Activated CD8-positive, alpha-beta T cell treated with anti-CD3 and anti-CD28 coated beads for 36 hours (primary cell): ENCODE measurements at regions not wholly inside any gene's neighbourhood (a gene's known extent, or its start where the extent isn't known, plus 50 kb on each side); places are given as distances from the start of the nearest gene placed in this dataset.
A peak's percentile ranks its signal among the peaks of the same experiment; 100 is the strongest.

ENCODE experiments used
- ATAC-seq: fragments of 200-7000 bp; cut with Tn5 transposase; one replicate; pipeline ENCODE4 v1.10.0; 2021; ENCODE audit warnings: mild to moderate bottlenecking, moderate library complexity
- CTCF ChIA-PET: fragments of 350-600 bp; sonication (Branson Sonifier 250); formaldehyde crosslinking; loops from one replicate; lab custom pipeline; 2021; ENCODE audit warnings: antibody characterized with exemption; lab: Charles Lee
- POLR2A ChIA-PET: fragments of 350-600 bp; sonication (Branson Sonifier 250); formaldehyde crosslinking; loops from one replicate; lab custom pipeline; 2021; ENCODE audit warnings: antibody characterized with exemption; lab: Charles Lee
- DNase-seq: peaks from one replicate; pipeline ENCODE4 v3.0.0-alpha.2; 2020
- H3K27ac Mint-ChIP-seq: one replicate; pipeline ENCODE4 v1.8.0; 2021; ENCODE audit warnings: mild to moderate bottlenecking, mixed read lengths
- H3K27me3 Mint-ChIP-seq: one replicate; pipeline ENCODE4 v1.8.0; 2021; ENCODE audit warnings: mixed read lengths
- H3K36me3 Mint-ChIP-seq: one replicate; pipeline ENCODE4 v1.8.0; 2021; ENCODE audit warnings: low read depth, mixed read lengths
- H3K4me1 Mint-ChIP-seq: one replicate; pipeline ENCODE4 v1.8.0; 2021; ENCODE audit warnings: low read depth, mixed read lengths
- H3K4me3 Mint-ChIP-seq: one replicate; pipeline ENCODE4 v1.8.0; 2021; ENCODE audit warnings: mild to moderate bottlenecking, moderate library complexity, mixed read lengths
- H3K9me3 Mint-ChIP-seq: one replicate; pipeline ENCODE4 v1.8.0; 2021; ENCODE audit warnings: mixed read lengths
- intact Hi-C: fragments of 100-400 bp; cut with micrococcal nuclease; formaldehyde crosslinking; loops from one replicate; pipeline ENCODE4 v1.10.0; 2022
- TF ChIP-seq, protein P1 (sequence below): fragments of 200-600 bp; IDR thresholded peaks from one replicate; pipeline ENCODE4 v1.8.0; 2022; ENCODE audit warnings: antibody characterized with exemption, mild to moderate bottlenecking

DNA sequence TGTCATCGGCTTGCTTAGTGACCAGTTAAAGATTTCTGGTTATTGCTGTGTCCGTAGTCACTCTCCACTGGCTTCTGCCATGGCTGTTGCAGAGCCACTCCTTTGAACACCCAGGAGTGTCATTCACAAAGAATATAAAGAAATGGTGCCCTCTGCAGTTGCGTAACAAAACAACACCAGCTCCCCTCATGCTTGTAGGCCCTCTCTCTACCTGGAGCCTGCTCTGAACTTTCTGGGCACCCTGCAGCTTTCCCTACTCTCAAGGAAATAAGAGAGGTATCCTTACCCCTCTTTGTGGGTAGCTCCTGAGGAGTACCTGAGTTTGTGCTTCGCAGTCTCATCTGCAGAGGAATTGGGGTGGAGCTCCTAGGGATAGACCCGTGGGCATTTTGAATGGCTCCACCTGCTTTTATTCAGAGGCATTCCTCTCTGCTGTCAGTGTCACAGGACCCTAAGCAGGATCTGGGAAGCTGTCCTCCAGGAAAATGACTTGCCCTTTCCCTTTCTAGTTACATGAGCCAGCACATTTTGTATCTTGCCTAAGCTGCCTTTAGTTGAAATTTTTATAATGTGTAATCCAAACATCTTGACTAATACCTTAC, 97.2 kb upstream of the TMEM260 start:
- peak; percentile 27 for DNase-seq

DNA sequence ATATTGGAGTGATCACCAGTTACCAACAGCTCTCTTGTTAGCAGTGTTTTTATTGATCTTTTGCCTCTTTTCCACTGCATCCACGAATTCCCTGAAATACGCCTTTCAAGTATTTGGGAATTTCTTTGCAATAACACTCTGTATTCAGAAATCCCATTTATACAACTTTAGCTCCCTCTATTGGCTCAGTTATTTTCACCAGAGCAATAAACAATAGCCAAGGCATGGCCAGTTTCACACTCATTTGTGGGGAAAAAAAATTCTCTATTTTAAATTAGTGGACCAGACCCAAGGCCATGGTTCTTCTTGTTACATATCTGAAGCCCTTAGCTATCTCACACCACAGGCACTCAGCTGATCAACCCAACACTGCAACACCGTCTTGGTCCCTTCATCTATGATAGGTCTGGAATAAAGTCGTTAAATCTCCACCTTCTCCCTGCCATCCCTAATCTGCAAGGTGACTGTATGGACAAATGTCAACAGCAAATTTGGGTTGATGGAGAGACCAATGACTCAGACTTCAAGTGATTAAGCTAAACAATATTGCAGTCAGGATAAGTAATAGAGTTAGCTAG, 92.4 kb upstream of the TMEM260 start:
- ATAC-seq (no peak), DNase-seq (no peak)
- Mint-ChIP-seq H3K4me3 (no peak overlapping the region), H3K9me3 (no peaks in the 10 kb centered on the region), H3K4me1 (peaks cover 10% of the 10 kb centered on the region), H3K27me3 (peaks cover 6% of the 10 kb centered on the region), H3K27ac (no peak overlapping the region), H3K36me3 (no peaks in the 10 kb centered on the region)
- POLR2A ChIA-PET: no interaction called here
- CTCF ChIA-PET: interaction anchor here (0.7 to 1.1 kb wide), 2 partner anchors 13 to 621 kb away, joined by 3 to 6 read pairs; no protein-coding TSS in a partner anchor
- intact Hi-C loops: no loop called here
- TF ChIP-seq, protein P1, sequence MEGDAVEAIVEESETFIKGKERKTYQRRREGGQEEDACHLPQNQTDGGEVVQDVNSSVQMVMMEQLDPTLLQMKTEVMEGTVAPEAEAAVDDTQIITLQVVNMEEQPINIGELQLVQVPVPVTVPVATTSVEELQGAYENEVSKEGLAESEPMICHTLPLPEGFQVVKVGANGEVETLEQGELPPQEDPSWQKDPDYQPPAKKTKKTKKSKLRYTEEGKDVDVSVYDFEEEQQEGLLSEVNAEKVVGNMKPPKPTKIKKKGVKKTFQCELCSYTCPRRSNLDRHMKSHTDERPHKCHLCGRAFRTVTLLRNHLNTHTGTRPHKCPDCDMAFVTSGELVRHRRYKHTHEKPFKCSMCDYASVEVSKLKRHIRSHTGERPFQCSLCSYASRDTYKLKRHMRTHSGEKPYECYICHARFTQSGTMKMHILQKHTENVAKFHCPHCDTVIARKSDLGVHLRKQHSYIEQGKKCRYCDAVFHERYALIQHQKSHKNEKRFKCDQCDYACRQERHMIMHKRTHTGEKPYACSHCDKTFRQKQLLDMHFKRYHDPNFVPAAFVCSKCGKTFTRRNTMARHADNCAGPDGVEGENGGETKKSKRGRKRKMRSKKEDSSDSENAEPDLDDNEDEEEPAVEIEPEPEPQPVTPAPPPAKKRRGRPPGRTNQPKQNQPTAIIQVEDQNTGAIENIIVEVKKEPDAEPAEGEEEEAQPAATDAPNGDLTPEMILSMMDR: no peak

More for the DNA sequence above, 97.2 kb upstream of the TMEM260 start:
- Mint-ChIP-seq H3K4me3 (no peak overlapping the region), H3K27me3 (peaks cover 4% of the 10 kb centered on the region), H3K4me1 (no peaks in the 10 kb centered on the region), H3K27ac (no peak overlapping the region), H3K9me3 (no peaks in the 10 kb centered on the region), H3K36me3 (no peaks in the 10 kb centered on the region)
- intact Hi-C loops: no loop called here
- no peak for ATAC-seq
- CTCF ChIA-PET: interaction anchor here (0.8 to 1.3 kb wide), 3 partner anchors 8 to 1036 kb away, joined by 3 to 6 read pairs (median 5); no protein-coding TSS in a partner anchor
- POLR2A ChIA-PET: no interaction called here
- TF ChIP-seq, protein P1: peak; percentile 31

DNA sequence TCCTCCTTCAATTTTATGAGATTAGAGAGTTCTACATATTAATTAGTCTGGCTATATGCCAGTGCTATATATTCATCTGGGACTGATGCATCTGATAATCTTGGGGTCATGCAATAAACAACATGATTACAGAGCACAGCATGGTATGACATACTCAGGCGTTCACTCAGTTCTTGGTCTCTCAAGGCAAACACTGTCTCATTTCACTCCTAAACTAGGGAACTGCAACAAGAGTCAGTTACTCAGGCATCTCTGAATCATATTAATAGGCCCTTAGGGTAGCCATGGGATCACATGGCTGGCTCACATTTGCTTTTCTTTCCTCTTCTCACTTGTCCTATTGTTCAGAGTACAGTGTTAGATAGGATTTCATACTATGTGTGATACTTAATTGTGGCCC, 91.8 kb upstream of the TMEM260 start:
- CTCF ChIA-PET: interaction anchor here (0.7 to 1.1 kb wide), 2 partner anchors 13 to 622 kb away, joined by 3 to 6 read pairs; no protein-coding TSS in a partner anchor
- intact Hi-C loops: no loop called here

DNA sequence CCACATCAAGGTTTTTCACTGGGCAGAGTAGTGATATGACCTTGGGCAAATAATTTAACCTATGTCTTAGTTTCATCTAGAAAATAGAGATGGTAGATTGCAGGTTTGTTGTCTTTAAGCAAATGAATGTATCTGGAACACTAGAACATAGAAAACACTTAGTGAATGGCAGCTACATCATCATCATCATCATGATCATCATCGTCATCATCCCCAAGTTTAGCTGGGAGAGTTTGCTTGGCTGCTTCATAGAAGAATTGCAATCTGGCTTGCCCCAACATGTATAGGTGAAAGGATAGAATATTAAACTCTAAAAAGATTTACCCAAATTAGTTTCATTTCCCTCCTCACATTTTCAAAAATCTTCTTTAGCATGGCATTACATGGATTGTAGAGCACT, 91.3 kb upstream of the TMEM260 start:
- no peak for DNase-seq
- H3K4me3 Mint-ChIP-seq: no peak overlapping the region
- no peaks in the 10 kb centered on the region for H3K36me3 Mint-ChIP-seq
- no peak overlapping the region for H3K27ac Mint-ChIP-seq
- H3K9me3 Mint-ChIP-seq: no peaks in the 10 kb centered on the region
- no peak for ATAC-seq
- TF ChIP-seq, protein P1: no peak
- H3K4me1 Mint-ChIP-seq: peaks cover 10% of the 10 kb centered on the region
- H3K27me3 Mint-ChIP-seq: peaks cover 6% of the 10 kb centered on the region
- ChIA-PET CTCF (interaction anchor here (1.1 to 1.2 kb wide), 2 partner anchors 14 to 39 kb away, joined by 3 to 6 read pairs; no protein-coding TSS in a partner anchor), POLR2A (no interaction called here)
- intact Hi-C loops: no loop called here

More for the DNA sequence above, 91.8 kb upstream of the TMEM260 start:
- POLR2A ChIA-PET: no interaction called here
- peaks cover 6% of the 10 kb centered on the region for H3K27me3 Mint-ChIP-seq
- TF ChIP-seq, protein P1: no peak
- DNase-seq: no peak
- no peaks in the 10 kb centered on the region for H3K9me3 Mint-ChIP-seq
- no peak overlapping the region for H3K4me3 Mint-ChIP-seq
- no peak for ATAC-seq
- H3K36me3 Mint-ChIP-seq: no peaks in the 10 kb centered on the region
- no peak overlapping the region for H3K27ac Mint-ChIP-seq
- H3K4me1 Mint-ChIP-seq: peaks cover 10% of the 10 kb centered on the region

DNA sequence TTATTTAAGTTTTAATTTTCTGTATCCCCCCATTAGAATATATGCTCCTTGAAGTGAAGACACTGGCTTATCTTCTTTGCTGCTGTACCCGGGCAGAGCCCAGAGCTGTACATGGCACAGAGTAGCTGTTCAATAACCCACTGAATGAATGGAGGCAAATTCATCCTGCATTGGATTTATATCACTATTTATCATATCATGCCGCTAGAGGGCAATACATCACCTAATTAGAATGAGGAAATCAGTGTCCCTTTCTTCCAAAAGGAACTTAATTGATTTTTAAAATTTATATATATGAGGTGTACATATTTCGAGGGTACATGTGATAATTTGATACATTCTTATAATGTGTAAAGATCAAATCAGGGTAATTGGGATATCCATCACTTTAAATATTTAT, 89.2 kb upstream of the TMEM260 start:
- no peak for DNase-seq
- intact Hi-C loops: loop anchor here (5.0 to 10.0 kb wide), 3 partner anchors 574 to 827 kb away; no protein-coding TSS in a partner anchor
- TF ChIP-seq, protein P1: peak; percentile 75
- no peak for ATAC-seq
- no peak overlapping the region for H3K27ac Mint-ChIP-seq
- no peak overlapping the region for H3K4me3 Mint-ChIP-seq
- H3K36me3 Mint-ChIP-seq: no peaks in the 10 kb centered on the region
- ChIA-PET CTCF (interaction anchor here (0.6 to 3.7 kb wide), 44 partner anchors 8 to 1044 kb away, joined by 3 to 22 read pairs (median 4); partner anchors contain the start of gene TMEM260), POLR2A (no interaction called here)
- peaks cover 6% of the 10 kb centered on the region for H3K27me3 Mint-ChIP-seq
- no peaks in the 10 kb centered on the region for H3K9me3 Mint-ChIP-seq
- peaks cover 10% of the 10 kb centered on the region for H3K4me1 Mint-ChIP-seq
